Neural cell (in vitro differentiated cells): ENCODE measurements at regions not wholly inside any gene's neighbourhood (a gene's known extent, or its start where the extent isn't known, plus 50 kb on each side); places are given as distances from the start of the nearest gene placed in this dataset.

Experiments used
- H2AFZ ChIP-seq: fragments of 200-600, 300-800 bp; sonication (generic), shearing (Covaris generic); 2 replicates; pipeline ENCODE4 v1.6.0; 2014; ENCODE audit warnings: low read depth, mild to moderate bottlenecking, antibody characterized with exemption, low read length, moderate library complexity
- H3F3A ChIP-seq: fragments of 200-600 bp; shearing (Covaris generic); 2 replicates; pipeline ENCODE4 v1.6.1; 2016; ENCODE audit warnings: mild to moderate bottlenecking, moderate library complexity, mixed read lengths, antibody characterized with exemption, low read length; ENCODE audit not compliant: insufficient read depth, poor library complexity, severe bottlenecking
- H3K27ac ChIP-seq: fragments of 200-600, 300-800 bp; sonication (generic), shearing (Covaris generic); 2 replicates; pipeline ENCODE4 v1.5.1; 2014; ENCODE audit warnings: mild to moderate bottlenecking, low read length, moderate library complexity
- H3K27me3 ChIP-seq: fragments of 300-800, 200-600 bp; sonication (generic), shearing (Covaris generic); 2 replicates; pipeline ENCODE4 v1.6.0; 2014; ENCODE audit warnings: mild to moderate bottlenecking, low read depth, low read length, moderate library complexity; ENCODE audit not compliant: insufficient read depth
- H3K36me3 ChIP-seq: fragments of 300-800, 200-600 bp; sonication (generic), shearing (Covaris generic); 2 replicates; pipeline ENCODE4 v1.5.1; 2014; ENCODE audit warnings: mild to moderate bottlenecking, antibody characterized with exemption, low read length, moderate library complexity; ENCODE audit not compliant: insufficient read depth
- H3K4me2 ChIP-seq: fragments of 300-800, 200-600 bp; sonication (generic), shearing (Covaris generic); 2 replicates; pipeline ENCODE4 v1.6.0; 2014; ENCODE audit warnings: mild to moderate bottlenecking, low read length
- H3K4me3 ChIP-seq: fragments of 300-800, 200-600 bp; sonication (generic), shearing (Covaris generic); 2 replicates; pipeline ENCODE4 v1.5.1; 2014; ENCODE audit warnings: mild to moderate bottlenecking, low read length, moderate library complexity
- H3K79me2 ChIP-seq: fragments of 200-600 bp; shearing (Covaris generic); replicated peaks from 2 replicates; pipeline ENCODE4 v1.6.0; 2014; ENCODE audit warnings: mild to moderate bottlenecking, low read length, moderate library complexity; ENCODE audit not compliant: insufficient read depth
- H3K9ac ChIP-seq: fragments of 300-800, 200-600 bp; sonication (generic), shearing (Covaris generic); 2 replicates; pipeline ENCODE4 v1.6.1; 2016; ENCODE audit warnings: mild to moderate bottlenecking, low read length, mixed read lengths
- H3K9me2 ChIP-seq: fragments of 200-600 bp; shearing (Covaris generic); 2 replicates; pipeline ENCODE4 v1.6.1; 2016; ENCODE audit warnings: mild to moderate bottlenecking, low read length, mixed read lengths; ENCODE audit not compliant: insufficient read depth
- H3K9me3 ChIP-seq: fragments of 200-600, 300-800 bp; sonication (generic), shearing (Covaris generic); 2 replicates; pipeline ENCODE4 v1.6.1; 2016; ENCODE audit warnings: mild to moderate bottlenecking, mixed run types, low read length, moderate library complexity, mixed read lengths
- H4K20me1 ChIP-seq: fragments of 200-600 bp; shearing (Covaris generic); 2 replicates; pipeline ENCODE4 v1.6.1; 2016; ENCODE audit warnings: mild to moderate bottlenecking, mixed run types; ENCODE audit not compliant: insufficient read depth
- EP300 ChIP-seq: fragments of 450-650 bp; conservative IDR thresholded peaks from 2 replicates; pipeline ENCODE4 v1.6.1; 2014; ENCODE audit warnings: antibody characterized with exemption, mild to moderate bottlenecking, moderate library complexity; ENCODE audit not compliant: poor library complexity, severe bottlenecking
- EZH2 ChIP-seq: fragments of 200-600, 300-800 bp; shearing (Covaris generic), sonication (generic); IDR thresholded peaks from 2 replicates; pipeline ENCODE4 v1.6.1; 2014; ENCODE audit warnings: antibody characterized with exemption, low read length, borderline replicate concordance, mild to moderate bottlenecking; ENCODE audit not compliant: insufficient read depth, poor library complexity, severe bottlenecking
- MXI1 ChIP-seq: fragments of 450-650 bp; conservative IDR thresholded peaks from 2 replicates; pipeline ENCODE4 v1.6.1; 2014; ENCODE audit warnings: antibody characterized with exemption, mild to moderate bottlenecking; ENCODE audit not compliant: poor library complexity, severe bottlenecking
- POLR2AphosphoS5 ChIP-seq: IDR thresholded peaks from 2 replicates; pipeline ENCODE4 v1.6.1; 2012
- RAD21 ChIP-seq: fragments of 450-650 bp; conservative IDR thresholded peaks from 2 replicates; pipeline ENCODE4 v1.6.1; 2014; ENCODE audit warnings: antibody characterized with exemption, mild to moderate bottlenecking, moderate library complexity
- SMC3 ChIP-seq: fragments of 450-650 bp; conservative IDR thresholded peaks from 2 replicates; pipeline ENCODE4 v1.6.1; 2014; ENCODE audit warnings: antibody characterized with exemption, mild to moderate bottlenecking, moderate library complexity; ENCODE audit not compliant: poor library complexity
- TAF1 ChIP-seq: IDR thresholded peaks from 2 replicates; pipeline ENCODE4 v1.6.1; 2012; ENCODE audit warnings: low read depth
- TF ChIP-seq, protein P1 (sequence below): fragments of 450-650 bp; IDR thresholded peaks from 2 replicates; pipeline ENCODE4 v1.5.1; 2014; ENCODE audit warnings: antibody characterized with exemption, mild to moderate bottlenecking, moderate library complexity; ENCODE audit not compliant: poor library complexity, severe bottlenecking
- TF ChIP-seq, protein P2 (sequence below): IDR thresholded peaks from 2 replicates; pipeline ENCODE4 v1.6.1; 2012; ENCODE audit warnings: borderline replicate concordance

GRCh38 chr5:15387931-15388524 is 112.0 kb upstream of the FBXL7 start:
- Histone ChIP-seq H3K9me3 (no peaks in the 10 kb centered on the region), H3K4me2 (no peak overlapping the region), H3K4me3 (no peak overlapping the region), H3K9ac (no peak overlapping the region), H3K36me3 (no peaks in the 10 kb centered on the region), H3K27me3 (no peaks in the 10 kb centered on the region), H3K79me2 (no peaks in the 10 kb centered on the region), H3K27ac (no peak overlapping the region), H4K20me1 (no peaks in the 10 kb centered on the region), H3F3A (no peaks in the 10 kb centered on the region), H3K9me2 (no peaks in the 10 kb centered on the region), H2AFZ (no peak overlapping the region)
- no peak for TF ChIP-seq POLR2AphosphoS5
- TF ChIP-seq, protein P1, sequence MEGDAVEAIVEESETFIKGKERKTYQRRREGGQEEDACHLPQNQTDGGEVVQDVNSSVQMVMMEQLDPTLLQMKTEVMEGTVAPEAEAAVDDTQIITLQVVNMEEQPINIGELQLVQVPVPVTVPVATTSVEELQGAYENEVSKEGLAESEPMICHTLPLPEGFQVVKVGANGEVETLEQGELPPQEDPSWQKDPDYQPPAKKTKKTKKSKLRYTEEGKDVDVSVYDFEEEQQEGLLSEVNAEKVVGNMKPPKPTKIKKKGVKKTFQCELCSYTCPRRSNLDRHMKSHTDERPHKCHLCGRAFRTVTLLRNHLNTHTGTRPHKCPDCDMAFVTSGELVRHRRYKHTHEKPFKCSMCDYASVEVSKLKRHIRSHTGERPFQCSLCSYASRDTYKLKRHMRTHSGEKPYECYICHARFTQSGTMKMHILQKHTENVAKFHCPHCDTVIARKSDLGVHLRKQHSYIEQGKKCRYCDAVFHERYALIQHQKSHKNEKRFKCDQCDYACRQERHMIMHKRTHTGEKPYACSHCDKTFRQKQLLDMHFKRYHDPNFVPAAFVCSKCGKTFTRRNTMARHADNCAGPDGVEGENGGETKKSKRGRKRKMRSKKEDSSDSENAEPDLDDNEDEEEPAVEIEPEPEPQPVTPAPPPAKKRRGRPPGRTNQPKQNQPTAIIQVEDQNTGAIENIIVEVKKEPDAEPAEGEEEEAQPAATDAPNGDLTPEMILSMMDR: no peak
- no peak for TF ChIP-seq MXI1
- TF ChIP-seq SMC3: no peak
- no peak for TF ChIP-seq RAD21
- TF ChIP-seq TAF1: no peak
- no peak for TF ChIP-seq EZH2
- TF ChIP-seq, protein P2, sequence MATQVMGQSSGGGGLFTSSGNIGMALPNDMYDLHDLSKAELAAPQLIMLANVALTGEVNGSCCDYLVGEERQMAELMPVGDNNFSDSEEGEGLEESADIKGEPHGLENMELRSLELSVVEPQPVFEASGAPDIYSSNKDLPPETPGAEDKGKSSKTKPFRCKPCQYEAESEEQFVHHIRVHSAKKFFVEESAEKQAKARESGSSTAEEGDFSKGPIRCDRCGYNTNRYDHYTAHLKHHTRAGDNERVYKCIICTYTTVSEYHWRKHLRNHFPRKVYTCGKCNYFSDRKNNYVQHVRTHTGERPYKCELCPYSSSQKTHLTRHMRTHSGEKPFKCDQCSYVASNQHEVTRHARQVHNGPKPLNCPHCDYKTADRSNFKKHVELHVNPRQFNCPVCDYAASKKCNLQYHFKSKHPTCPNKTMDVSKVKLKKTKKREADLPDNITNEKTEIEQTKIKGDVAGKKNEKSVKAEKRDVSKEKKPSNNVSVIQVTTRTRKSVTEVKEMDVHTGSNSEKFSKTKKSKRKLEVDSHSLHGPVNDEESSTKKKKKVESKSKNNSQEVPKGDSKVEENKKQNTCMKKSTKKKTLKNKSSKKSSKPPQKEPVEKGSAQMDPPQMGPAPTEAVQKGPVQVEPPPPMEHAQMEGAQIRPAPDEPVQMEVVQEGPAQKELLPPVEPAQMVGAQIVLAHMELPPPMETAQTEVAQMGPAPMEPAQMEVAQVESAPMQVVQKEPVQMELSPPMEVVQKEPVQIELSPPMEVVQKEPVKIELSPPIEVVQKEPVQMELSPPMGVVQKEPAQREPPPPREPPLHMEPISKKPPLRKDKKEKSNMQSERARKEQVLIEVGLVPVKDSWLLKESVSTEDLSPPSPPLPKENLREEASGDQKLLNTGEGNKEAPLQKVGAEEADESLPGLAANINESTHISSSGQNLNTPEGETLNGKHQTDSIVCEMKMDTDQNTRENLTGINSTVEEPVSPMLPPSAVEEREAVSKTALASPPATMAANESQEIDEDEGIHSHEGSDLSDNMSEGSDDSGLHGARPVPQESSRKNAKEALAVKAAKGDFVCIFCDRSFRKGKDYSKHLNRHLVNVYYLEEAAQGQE: no peak
- TF ChIP-seq EP300: no peak

DNA sequence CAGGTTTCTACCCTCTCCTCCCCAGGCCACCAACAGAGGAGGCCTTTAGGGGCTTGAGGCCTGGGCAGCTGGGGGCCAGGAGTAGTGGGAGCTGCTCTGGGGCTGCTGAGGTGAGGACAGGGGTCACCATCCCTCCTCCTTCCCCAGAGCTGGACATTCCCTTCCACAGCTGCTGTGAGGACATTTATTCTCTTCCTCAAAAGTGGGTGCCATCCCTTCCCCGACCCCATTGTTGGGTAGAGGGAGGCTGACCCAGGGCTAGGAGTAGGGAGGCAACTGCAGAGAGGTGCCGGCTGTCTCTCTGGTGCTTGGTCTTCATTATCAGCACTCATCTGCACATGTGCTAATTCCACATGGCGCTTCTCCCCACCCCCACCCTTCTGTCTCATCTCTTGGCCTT is 113.9 kb upstream of the FBXL7 start:
- Histone ChIP-seq H3K79me2 (no peaks in the 10 kb centered on the region), H3K27me3 (no peaks in the 10 kb centered on the region), H2AFZ (no peak overlapping the region), H3K9me3 (no peaks in the 10 kb centered on the region), H3K4me3 (no peak overlapping the region), H3K36me3 (no peaks in the 10 kb centered on the region), H3K9ac (no peak overlapping the region), H3K4me2 (no peak overlapping the region), H3F3A (no peaks in the 10 kb centered on the region), H4K20me1 (no peaks in the 10 kb centered on the region), H3K27ac (no peak overlapping the region), H3K9me2 (no peaks in the 10 kb centered on the region)
- TF ChIP-seq POLR2AphosphoS5 (no peak), TAF1 (no peak), MXI1 (no peak), EP300 (no peak), RAD21 (no peak), SMC3 (no peak), EZH2 (no peak)
- TF ChIP-seq, protein P2: no peak
- TF ChIP-seq, protein P1: no peak
